OCI-LY1 (cell line): ENCODE measurements at regions not wholly inside any gene's neighbourhood (a gene's known extent, or its start where the extent isn't known, plus 50 kb on each side); places are given as distances from the start of the nearest gene placed in this dataset.
"Not testable (repeated sequence)": the region's sequence is repeated elsewhere in the genome, so short reads cannot be mapped to it uniquely, and the experiment has no call there.

ENCODE experiments used
- H2AFZ ChIP-seq: fragments of 200-600 bp; sonication (generic), shearing (Covaris generic); 2 replicates; pipeline ENCODE4 v1.6.0; 2014; ENCODE audit warnings: antibody characterized with exemption, mild to moderate bottlenecking, low read length
- H3F3A ChIP-seq: fragments of 200-600 bp; sonication (generic), shearing (Covaris generic); 2 replicates; pipeline ENCODE4 v1.6.0; 2014; ENCODE audit warnings: mild to moderate bottlenecking, antibody characterized with exemption, low read length, moderate library complexity; ENCODE audit not compliant: insufficient read depth
- H3K27ac ChIP-seq: fragments of 200-600 bp; sonication (generic); 2 replicates; pipeline ENCODE4 v1.5.1; 2014; ENCODE audit warnings: low read length, mixed run types, mild to moderate bottlenecking, low read depth; ENCODE audit not compliant: poor library complexity, severe bottlenecking
- H3K27me3 ChIP-seq: fragments of 200-600 bp; sonication (generic); 2 replicates; pipeline ENCODE4 v1.6.0; 2014; ENCODE audit warnings: antibody characterized with exemption, mild to moderate bottlenecking, low read length, moderate library complexity; ENCODE audit not compliant: insufficient read depth
- H3K36me3 ChIP-seq: fragments of 200-600 bp; sonication (generic); 2 replicates; pipeline ENCODE4 v1.6.1; 2014; ENCODE audit warnings: mild to moderate bottlenecking, antibody characterized with exemption, low read length, moderate library complexity, mixed read lengths; ENCODE audit not compliant: insufficient read depth
- H3K4me1 ChIP-seq: fragments of 200-600 bp; sonication (generic); 2 replicates; pipeline ENCODE4 v1.5.1; 2014; ENCODE audit warnings: mild to moderate bottlenecking, low read length, moderate library complexity; ENCODE audit not compliant: insufficient read depth, severe bottlenecking
- H3K4me2 ChIP-seq: fragments of 200-600 bp; sonication (generic), shearing (Covaris generic); 2 replicates; pipeline ENCODE4 v1.6.1; 2014; ENCODE audit warnings: low read length
- H3K4me3 ChIP-seq: fragments of 200-600 bp; sonication (generic); 2 replicates; pipeline ENCODE4 v1.5.1; 2014; ENCODE audit warnings: low read length, low read depth, mild to moderate bottlenecking, mixed read lengths; ENCODE audit not compliant: poor library complexity, severe bottlenecking
- H3K79me2 ChIP-seq: fragments of 200-600 bp; shearing (Covaris generic); 2 replicates; pipeline ENCODE4 v1.6.1; 2016; ENCODE audit warnings: mixed run types, low read length, mixed read lengths; ENCODE audit not compliant: insufficient read depth
- H3K9ac ChIP-seq: fragments of 200-600 bp; sonication (generic), shearing (Covaris generic); 2 replicates; pipeline ENCODE4 v1.6.1; 2014; ENCODE audit warnings: mild to moderate bottlenecking, low read length, mixed read lengths
- H3K9me2 ChIP-seq: fragments of 200-600 bp; sonication (generic), shearing (Covaris generic); 2 replicates; pipeline ENCODE4 v1.6.1; 2014; ENCODE audit warnings: low read depth, mild to moderate bottlenecking, low read length, mixed read lengths
- H3K9me3 ChIP-seq: fragments of 200-600 bp; shearing (Covaris generic); 2 replicates; pipeline ENCODE4 v1.6.1; 2014; ENCODE audit warnings: low read length, mixed read lengths
- H4K20me1 ChIP-seq: fragments of 200-600 bp; sonication (generic), shearing (Covaris generic); 2 replicates; pipeline ENCODE4 v1.6.0; 2016; ENCODE audit warnings: mild to moderate bottlenecking, low read length; ENCODE audit not compliant: insufficient read depth
- EZH2 ChIP-seq: fragments of 200-600 bp; sonication (generic), shearing (Covaris generic); IDR thresholded peaks from 2 replicates; pipeline ENCODE4 v1.8.0; 2017; ENCODE audit warnings: borderline replicate concordance, mixed run types, mild to moderate bottlenecking, antibody characterized with exemption, low read length, moderate library complexity, mixed read lengths
- TF ChIP-seq, protein P1 (sequence below): fragments of 200-600 bp; sonication (generic), shearing (Covaris generic); IDR thresholded peaks from 2 replicates; pipeline ENCODE4 v1.5.1; 2017; ENCODE audit warnings: mild to moderate bottlenecking, antibody characterized with exemption, low read length, moderate library complexity, mixed read lengths

DNA sequence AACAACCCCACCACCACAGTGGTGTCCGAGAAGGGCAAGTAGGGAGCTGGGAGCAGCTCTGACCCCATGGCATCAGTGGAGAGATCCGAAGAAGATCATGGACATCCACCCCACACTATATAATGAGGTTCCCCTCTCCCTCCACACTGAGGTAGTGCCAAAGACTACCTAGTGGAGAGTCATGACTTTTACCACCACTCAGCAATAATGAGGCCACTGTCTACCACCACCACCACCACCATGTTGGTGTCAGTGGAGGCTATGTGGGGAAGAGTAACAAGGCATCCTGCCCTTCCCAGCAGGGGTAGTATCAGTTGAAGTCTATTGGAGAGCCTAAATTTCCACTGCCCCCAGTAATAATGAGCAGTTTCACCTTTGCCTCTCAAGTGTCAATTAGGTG, 321.7 kb upstream of the ZC3H15 start:
- H3K4me1 ChIP-seq, result no peaks in the 10 kb centered on the region
- TF ChIP-seq, protein P1, sequence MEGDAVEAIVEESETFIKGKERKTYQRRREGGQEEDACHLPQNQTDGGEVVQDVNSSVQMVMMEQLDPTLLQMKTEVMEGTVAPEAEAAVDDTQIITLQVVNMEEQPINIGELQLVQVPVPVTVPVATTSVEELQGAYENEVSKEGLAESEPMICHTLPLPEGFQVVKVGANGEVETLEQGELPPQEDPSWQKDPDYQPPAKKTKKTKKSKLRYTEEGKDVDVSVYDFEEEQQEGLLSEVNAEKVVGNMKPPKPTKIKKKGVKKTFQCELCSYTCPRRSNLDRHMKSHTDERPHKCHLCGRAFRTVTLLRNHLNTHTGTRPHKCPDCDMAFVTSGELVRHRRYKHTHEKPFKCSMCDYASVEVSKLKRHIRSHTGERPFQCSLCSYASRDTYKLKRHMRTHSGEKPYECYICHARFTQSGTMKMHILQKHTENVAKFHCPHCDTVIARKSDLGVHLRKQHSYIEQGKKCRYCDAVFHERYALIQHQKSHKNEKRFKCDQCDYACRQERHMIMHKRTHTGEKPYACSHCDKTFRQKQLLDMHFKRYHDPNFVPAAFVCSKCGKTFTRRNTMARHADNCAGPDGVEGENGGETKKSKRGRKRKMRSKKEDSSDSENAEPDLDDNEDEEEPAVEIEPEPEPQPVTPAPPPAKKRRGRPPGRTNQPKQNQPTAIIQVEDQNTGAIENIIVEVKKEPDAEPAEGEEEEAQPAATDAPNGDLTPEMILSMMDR, result no peak
- TF ChIP-seq EZH2, result no peak
- H3K27ac ChIP-seq, result no peak overlapping the region
- no peak overlapping the region for H3K4me3 ChIP-seq
- H3K4me2 ChIP-seq, result no peak overlapping the region
- no peaks in the 10 kb centered on the region for H3K79me2 ChIP-seq
- no peak overlapping the region for H3K9ac ChIP-seq
- no peaks in the 10 kb centered on the region for H3K27me3 ChIP-seq
- H3K9me3 ChIP-seq, result no peaks in the 10 kb centered on the region
- H3F3A ChIP-seq, result no peaks in the 10 kb centered on the region
- no peaks in the 10 kb centered on the region for H4K20me1 ChIP-seq
- H2AFZ ChIP-seq, result no peak overlapping the region
- H3K9me2 ChIP-seq, result no peaks in the 10 kb centered on the region
- no peaks in the 10 kb centered on the region for H3K36me3 ChIP-seq

DNA sequence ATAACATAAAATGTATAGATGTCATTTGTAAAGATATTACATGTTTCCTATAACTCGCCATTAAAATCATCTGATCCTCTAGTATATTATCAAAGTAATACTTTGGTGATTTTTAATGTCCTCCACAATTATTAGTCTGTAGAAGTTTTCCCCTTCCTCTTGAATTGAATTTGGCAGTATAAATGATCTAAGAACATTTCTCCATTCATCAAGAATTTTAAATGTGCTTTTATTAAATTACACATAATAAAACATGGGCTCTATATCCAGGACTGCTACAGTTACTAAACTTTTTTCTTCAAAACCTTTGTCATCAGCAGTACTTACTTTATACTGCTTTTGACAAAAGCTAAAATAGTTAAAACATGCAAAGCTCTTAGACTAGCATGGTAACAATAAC, 315.4 kb upstream of the ZC3H15 start:
- H3K27ac ChIP-seq, result no peak overlapping the region
- H4K20me1 ChIP-seq, result no peaks in the 10 kb centered on the region
- no peak overlapping the region for H3K4me3 ChIP-seq
- no peak overlapping the region for H3K9ac ChIP-seq
- H3K9me2 ChIP-seq, result no peaks in the 10 kb centered on the region
- H3K4me2 ChIP-seq, result no peak overlapping the region
- TF ChIP-seq, protein P1, result no peak
- TF ChIP-seq EZH2, result no peak
- no peaks in the 10 kb centered on the region for H3F3A ChIP-seq
- no peaks in the 10 kb centered on the region for H3K9me3 ChIP-seq
- no peak overlapping the region for H2AFZ ChIP-seq
- no peaks in the 10 kb centered on the region for H3K79me2 ChIP-seq
- no peaks in the 10 kb centered on the region for H3K36me3 ChIP-seq
- no peaks in the 10 kb centered on the region for H3K27me3 ChIP-seq
- no peaks in the 10 kb centered on the region for H3K4me1 ChIP-seq

DNA sequence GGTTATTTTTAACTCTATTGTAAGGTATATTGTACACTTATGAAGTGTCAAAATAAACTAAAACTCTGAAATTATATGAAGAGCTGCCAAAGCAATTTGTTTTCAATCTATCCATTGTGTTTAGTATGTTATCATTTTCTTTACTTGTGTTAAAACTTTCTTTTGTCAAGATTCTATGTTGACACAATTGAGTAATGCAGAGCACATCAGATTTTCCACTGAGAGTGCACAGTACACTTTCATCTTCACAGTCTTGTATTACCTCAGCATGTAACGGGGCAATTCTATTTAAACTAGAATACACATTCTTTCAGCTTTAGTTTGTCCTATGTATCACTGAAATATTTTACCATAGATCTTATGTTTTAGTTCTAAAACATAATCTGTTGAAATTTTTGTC, 304.4 kb upstream of the ZC3H15 start:
- Histone ChIP-seq H3K36me3 (no peaks in the 10 kb centered on the region), H3K4me2 (no peak overlapping the region), H3K4me1 (no peaks in the 10 kb centered on the region), H3K9me3 (no peaks in the 10 kb centered on the region), H3F3A (no peaks in the 10 kb centered on the region), H3K27ac (no peak overlapping the region), H3K27me3 (no peaks in the 10 kb centered on the region), H3K9ac (no peak overlapping the region), H4K20me1 (no peaks in the 10 kb centered on the region), H2AFZ (no peak overlapping the region), H3K79me2 (no peaks in the 10 kb centered on the region), H3K4me3 (no peak overlapping the region), H3K9me2 (no peaks in the 10 kb centered on the region)
- TF ChIP-seq, protein P1, result no peak

DNA sequence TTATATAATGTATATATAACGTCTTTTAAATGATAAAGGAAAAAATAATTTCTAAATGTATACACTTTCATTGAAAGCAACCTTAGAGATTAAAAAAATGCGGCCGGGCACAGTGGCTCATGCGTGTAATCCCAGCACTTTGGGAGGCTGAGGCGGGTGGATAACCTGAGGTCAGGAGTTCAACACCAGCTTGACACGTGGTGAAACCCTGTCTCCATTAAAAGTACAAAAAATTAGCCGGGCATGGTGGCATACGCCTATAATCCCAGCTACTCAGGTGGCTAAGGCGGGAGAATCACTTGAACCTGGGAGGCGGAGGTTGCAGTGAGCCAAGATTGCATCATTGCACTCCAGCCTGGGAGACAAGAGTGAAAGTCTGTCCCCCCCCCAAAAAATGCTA, 303.7 kb upstream of the ZC3H15 start:
- not testable (repeated sequence) for H3K27ac ChIP-seq, H3K9me2 ChIP-seq, H3K9me3 ChIP-seq, H4K20me1 ChIP-seq, H2AFZ ChIP-seq, H3K36me3 ChIP-seq, H3K79me2 ChIP-seq, H3K4me2 ChIP-seq, H3K27me3 ChIP-seq, H3K4me1 ChIP-seq, H3F3A ChIP-seq, H3K4me3 ChIP-seq, H3K9ac ChIP-seq
